ENCODE measurements at regions not wholly inside any gene's neighbourhood (a gene's known extent, or its start where the extent isn't known, plus 50 kb on each side); places are given as distances from the start of the nearest gene placed in this dataset.
A peak's percentile ranks its signal among the peaks of the same experiment; 100 is the strongest.

- TF ChIP-seq, protein P1, sequence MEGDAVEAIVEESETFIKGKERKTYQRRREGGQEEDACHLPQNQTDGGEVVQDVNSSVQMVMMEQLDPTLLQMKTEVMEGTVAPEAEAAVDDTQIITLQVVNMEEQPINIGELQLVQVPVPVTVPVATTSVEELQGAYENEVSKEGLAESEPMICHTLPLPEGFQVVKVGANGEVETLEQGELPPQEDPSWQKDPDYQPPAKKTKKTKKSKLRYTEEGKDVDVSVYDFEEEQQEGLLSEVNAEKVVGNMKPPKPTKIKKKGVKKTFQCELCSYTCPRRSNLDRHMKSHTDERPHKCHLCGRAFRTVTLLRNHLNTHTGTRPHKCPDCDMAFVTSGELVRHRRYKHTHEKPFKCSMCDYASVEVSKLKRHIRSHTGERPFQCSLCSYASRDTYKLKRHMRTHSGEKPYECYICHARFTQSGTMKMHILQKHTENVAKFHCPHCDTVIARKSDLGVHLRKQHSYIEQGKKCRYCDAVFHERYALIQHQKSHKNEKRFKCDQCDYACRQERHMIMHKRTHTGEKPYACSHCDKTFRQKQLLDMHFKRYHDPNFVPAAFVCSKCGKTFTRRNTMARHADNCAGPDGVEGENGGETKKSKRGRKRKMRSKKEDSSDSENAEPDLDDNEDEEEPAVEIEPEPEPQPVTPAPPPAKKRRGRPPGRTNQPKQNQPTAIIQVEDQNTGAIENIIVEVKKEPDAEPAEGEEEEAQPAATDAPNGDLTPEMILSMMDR (IDR thresholded peaks at IDR 0.05): no peak
- Mint-ChIP-seq H3K4me3 (ENCODE audit: unreplicated experiment) (no peak overlapping the region), H3K9me3 (ENCODE audit: low read depth) (no peaks in the 10 kb centered on the region), H3K27me3 (ENCODE audit: low read depth) (peaks cover 13% of the 10 kb centered on the region), H3K27ac (ENCODE audit: unreplicated experiment) (no peak overlapping the region), H3K36me3 (ENCODE audit: low read depth) (no peaks in the 10 kb centered on the region), H3K4me1 (ENCODE audit: low read depth) (peaks cover 28% of the 10 kb centered on the region)
- DNase-seq (ENCODE audit: low spot score): no peak
Measured at GRCh38 chr2:20126040-20126439, 74.6 kb upstream of the LAPTM4A start.

GRCh38 chr2:20125616-20126015 is 74.2 kb upstream of the LAPTM4A start:
- Mint-ChIP-seq H3K27me3 (ENCODE audit: low read depth) (peaks cover 14% of the 10 kb centered on the region), H3K36me3 (ENCODE audit: low read depth) (no peaks in the 10 kb centered on the region), H3K27ac (ENCODE audit: unreplicated experiment) (peak overlapping the region; percentile 77), H3K4me1 (ENCODE audit: low read depth) (peaks cover 24% of the 10 kb centered on the region), H3K4me3 (ENCODE audit: unreplicated experiment) (no peak overlapping the region), H3K9me3 (ENCODE audit: low read depth) (no peaks in the 10 kb centered on the region)
- DNase-seq (ENCODE audit: low spot score): no peak
- TF ChIP-seq, protein P1 (IDR thresholded peaks at IDR 0.05): no peak

- Mint-ChIP-seq H3K27me3 (ENCODE audit: low read depth) (peaks cover 14% of the 10 kb centered on the region), H3K4me1 (ENCODE audit: low read depth) (peaks cover 21% of the 10 kb centered on the region), H3K4me3 (ENCODE audit: unreplicated experiment) (no peak overlapping the region), H3K9me3 (ENCODE audit: low read depth) (no peaks in the 10 kb centered on the region), H3K36me3 (ENCODE audit: low read depth) (no peaks in the 10 kb centered on the region), H3K27ac (ENCODE audit: unreplicated experiment) (peak overlapping the region; percentile 77)
- DNase-seq (ENCODE audit: low spot score): no peak
- TF ChIP-seq, protein P1 (IDR thresholded peaks at IDR 0.05): no peak
Measured at GRCh38 chr2:20125164-20125563, 73.7 kb upstream of the LAPTM4A start.

GRCh38 chr2:20123871-20124594 is 72.6 kb upstream of the LAPTM4A start:
- H3K4me3 Mint-ChIP-seq (ENCODE audit: unreplicated experiment): no peak overlapping the region
- peaks cover 18% of the 10 kb centered on the region for H3K4me1 Mint-ChIP-seq (ENCODE audit: low read depth)
- no peak overlapping the region for H3K27ac Mint-ChIP-seq (ENCODE audit: unreplicated experiment)

DNA sequence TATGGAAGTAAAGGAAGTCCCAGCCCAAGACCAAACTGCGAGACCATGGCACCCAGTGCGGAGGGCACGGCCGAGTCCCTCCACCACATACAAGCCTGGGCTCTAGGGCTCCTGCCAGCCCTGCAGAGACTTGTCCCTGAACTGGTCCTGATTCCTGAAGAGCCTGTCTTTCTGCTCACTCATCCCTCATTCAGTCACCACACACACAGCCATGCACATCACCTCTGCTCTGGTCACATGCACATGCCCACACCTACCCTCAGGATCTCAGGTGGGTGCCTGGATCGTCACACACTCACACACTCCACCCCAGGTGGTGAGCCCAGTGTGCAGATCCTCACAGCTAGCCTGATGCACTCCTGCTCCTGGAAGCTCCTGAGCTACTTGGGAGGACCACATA is 71.4 kb upstream of the LAPTM4A start:
- TF ChIP-seq, protein P1 (IDR thresholded peaks at IDR 0.05): no peak
- Mint-ChIP-seq H3K27me3 (ENCODE audit: low read depth) (peaks cover 14% of the 10 kb centered on the region), H3K36me3 (ENCODE audit: low read depth) (no peaks in the 10 kb centered on the region), H3K4me1 (ENCODE audit: low read depth) (peaks cover 18% of the 10 kb centered on the region), H3K27ac (ENCODE audit: unreplicated experiment) (no peak overlapping the region), H3K4me3 (ENCODE audit: unreplicated experiment) (no peak overlapping the region), H3K9me3 (ENCODE audit: low read depth) (no peaks in the 10 kb centered on the region)
- no peak for DNase-seq (ENCODE audit: low spot score)

More at GRCh38 chr2:20123871-20124594, 72.6 kb upstream of the LAPTM4A start:
- Mint-ChIP-seq H3K27me3 (ENCODE audit: low read depth) (peaks cover 14% of the 10 kb centered on the region), H3K36me3 (ENCODE audit: low read depth) (no peaks in the 10 kb centered on the region), H3K9me3 (ENCODE audit: low read depth) (no peaks in the 10 kb centered on the region)
- TF ChIP-seq, protein P1 (IDR thresholded peaks at IDR 0.05): no peak
- DNase-seq (ENCODE audit: low spot score): no peak
